ENCODE measurements at regions not wholly inside any gene's neighbourhood (a gene's known extent, or its start where the extent isn't known, plus 50 kb on each side); places are given as distances from the start of the nearest gene placed in this dataset.

DNA sequence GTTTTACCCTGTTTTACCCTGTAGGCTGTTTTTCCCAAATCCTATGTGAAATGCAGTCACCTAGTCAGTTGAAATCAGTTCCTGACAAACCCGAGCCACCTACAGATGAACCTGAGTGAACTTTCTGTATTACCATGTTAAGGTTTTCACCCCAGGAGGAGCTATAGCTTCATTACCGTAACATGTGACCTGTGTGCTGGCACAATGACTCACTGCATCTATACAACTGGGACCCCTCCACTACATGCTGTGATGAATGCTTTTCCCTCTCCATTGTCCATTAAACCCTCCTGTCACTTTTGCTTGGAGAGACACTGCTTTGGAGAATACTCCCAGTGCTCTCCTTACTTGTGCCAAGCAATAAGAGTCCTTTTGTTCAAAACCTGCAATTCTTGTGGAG, 1974.8 kb downstream of the EFNA5 start:
- H3K27ac ChIP-seq: no peak overlapping the region
- TF ChIP-seq, protein P1, sequence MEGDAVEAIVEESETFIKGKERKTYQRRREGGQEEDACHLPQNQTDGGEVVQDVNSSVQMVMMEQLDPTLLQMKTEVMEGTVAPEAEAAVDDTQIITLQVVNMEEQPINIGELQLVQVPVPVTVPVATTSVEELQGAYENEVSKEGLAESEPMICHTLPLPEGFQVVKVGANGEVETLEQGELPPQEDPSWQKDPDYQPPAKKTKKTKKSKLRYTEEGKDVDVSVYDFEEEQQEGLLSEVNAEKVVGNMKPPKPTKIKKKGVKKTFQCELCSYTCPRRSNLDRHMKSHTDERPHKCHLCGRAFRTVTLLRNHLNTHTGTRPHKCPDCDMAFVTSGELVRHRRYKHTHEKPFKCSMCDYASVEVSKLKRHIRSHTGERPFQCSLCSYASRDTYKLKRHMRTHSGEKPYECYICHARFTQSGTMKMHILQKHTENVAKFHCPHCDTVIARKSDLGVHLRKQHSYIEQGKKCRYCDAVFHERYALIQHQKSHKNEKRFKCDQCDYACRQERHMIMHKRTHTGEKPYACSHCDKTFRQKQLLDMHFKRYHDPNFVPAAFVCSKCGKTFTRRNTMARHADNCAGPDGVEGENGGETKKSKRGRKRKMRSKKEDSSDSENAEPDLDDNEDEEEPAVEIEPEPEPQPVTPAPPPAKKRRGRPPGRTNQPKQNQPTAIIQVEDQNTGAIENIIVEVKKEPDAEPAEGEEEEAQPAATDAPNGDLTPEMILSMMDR (conservative IDR thresholded peaks at IDR 0.05): no peak

DNA sequence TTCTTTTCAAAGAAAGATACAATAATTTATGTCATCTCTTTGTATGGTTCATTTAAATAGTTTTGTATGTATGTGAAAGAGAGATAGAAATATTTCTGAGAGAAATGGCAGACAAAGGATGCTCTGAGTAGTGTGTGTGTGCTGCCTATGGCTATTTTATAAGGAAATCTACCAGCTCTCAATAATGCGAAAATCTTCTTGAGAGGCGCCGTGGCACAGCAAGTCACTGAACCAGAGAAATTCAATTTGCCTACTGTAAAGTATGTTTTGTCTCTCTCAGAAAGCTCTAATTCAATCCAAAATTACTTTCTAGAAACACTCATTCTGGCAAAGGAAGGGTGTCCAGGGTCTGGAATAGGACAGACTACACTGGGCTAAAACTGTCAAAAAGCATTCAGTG, 1981.1 kb downstream of the EFNA5 start:
- TF ChIP-seq, protein P1 (conservative IDR thresholded peaks at IDR 0.05): no peak
- H3K27ac ChIP-seq: no peak overlapping the region

DNA sequence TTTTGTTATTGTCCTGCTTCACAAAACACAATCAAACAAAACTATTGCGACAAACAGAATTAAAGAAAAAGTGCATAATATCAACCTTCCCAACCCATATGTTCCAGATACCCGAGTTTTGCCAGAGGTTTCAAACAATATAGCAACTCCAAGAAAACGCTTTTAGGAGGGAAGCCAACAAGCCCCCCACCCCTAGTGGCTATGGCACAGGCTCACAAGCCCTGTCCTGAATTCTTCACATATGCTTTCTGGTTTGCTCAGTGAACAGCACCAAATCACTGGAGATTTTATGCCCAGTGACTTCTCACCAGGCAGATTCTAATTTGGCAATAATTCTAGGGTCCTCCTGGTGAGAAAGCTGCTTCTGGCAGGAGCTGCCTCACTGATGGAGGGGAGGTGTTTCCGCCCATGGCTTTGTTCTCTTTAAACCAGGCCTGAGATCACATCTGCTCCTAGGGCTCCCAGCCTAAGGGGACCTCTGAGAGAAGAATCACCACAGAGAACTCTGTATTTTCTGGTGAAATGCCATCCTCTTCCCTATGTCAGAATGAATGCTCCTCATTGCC, 1982.4 kb downstream of the EFNA5 start:
- H3K27ac ChIP-seq: no peak overlapping the region
- TF ChIP-seq, protein P1 (conservative IDR thresholded peaks at IDR 0.05): no peak

DNA sequence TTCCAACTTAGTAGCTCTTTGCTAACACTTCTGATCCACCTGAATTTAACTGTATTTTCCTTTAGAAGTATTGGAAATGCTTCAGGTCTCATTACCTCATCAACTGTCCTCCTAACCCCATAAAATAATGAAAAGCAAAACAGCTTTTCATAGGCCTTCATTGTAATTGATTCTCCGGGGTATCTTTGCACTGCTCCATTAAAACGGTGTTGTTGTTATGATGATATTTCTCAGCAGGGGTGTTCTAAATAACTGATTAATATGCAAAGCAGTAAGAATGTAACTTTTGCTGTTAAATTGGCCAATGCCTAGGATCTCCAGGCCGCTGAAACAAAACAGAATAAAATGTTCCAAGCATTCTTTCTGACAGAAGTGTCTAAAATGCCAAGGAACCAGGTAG, 1983.2 kb downstream of the EFNA5 start:
- no peak overlapping the region for H3K27ac ChIP-seq
- TF ChIP-seq, protein P1 (conservative IDR thresholded peaks at IDR 0.05): no peak

DNA sequence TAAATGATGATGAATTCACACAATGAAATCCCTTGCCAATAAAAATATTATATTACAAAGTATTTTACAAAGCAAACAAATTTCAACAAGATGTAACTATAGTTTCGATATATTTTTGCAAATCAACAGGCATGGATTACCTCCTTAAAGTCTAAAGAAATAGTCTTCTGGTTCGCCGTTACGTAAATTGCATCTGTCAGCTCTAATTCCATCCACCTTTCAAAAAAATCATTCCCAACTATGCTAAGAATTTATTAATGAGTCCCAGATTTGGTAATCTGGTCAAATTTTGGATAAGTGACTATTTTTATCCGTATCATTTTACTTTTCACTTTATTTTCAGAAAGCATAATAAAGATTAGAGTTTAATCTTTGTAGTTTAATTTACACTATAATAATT, 1984.9 kb downstream of the EFNA5 start:
- H3K27ac ChIP-seq: no peak overlapping the region
- TF ChIP-seq, protein P1 (conservative IDR thresholded peaks at IDR 0.05): no peak

DNA sequence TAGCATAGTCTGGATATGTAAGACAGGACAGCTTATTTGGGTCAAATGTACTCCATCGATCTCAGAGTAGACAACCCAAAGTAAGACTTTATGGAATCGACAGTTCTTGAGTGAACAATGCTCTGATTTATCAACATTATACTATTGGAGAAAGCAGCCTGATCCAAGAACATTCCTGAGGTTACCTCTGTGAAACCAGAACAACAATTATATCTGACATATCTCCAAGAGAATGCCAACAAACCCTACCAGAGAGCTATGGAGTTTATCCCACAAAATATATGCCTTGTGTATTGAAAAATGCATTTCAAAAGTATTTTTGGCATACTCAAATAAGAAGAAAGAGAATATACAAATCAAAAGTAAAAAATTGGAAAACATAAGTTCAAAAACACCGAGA, 1985.9 kb downstream of the EFNA5 start:
- TF ChIP-seq, protein P1 (conservative IDR thresholded peaks at IDR 0.05): no peak

DNA sequence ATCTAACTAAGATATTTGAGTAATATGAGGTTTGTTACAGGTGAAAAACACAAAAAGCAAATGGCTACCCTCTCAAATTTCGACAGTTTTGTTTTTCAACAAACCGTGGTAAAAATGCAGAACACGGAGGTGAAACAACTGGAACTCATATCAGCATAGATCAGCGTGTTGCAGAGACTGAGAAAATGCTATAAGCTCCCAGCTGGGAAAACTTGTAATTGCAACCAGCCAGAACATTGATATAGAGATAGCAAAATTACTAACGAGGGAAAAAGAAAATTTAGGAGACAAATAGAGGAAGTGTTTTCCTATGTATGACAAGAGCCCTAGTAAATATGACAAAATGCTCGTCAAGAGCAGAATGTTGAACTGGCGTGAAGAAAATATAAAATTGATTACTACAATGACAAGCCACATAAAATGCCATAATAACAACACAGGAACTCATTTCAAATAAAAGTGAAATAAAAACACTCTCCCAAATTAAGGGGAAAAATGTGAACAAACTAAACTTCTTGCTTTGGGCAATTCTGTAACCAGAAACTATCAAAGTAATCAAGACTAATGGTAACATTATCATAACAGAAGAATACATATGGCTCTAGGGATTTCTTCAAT, 1989.8 kb downstream of the EFNA5 start:
- TF ChIP-seq, protein P1 (conservative IDR thresholded peaks at IDR 0.05): no peak
- H3K27ac ChIP-seq: no peak overlapping the region

More for the DNA sequence above, 1985.9 kb downstream of the EFNA5 start:
- no peak overlapping the region for H3K27ac ChIP-seq

Data from VCaP (cell line).